Suprapubic skin (tissue), 4 donors: ENCODE measurements at regions not wholly inside any gene's neighbourhood (a gene's known extent, or its start where the extent isn't known, plus 50 kb on each side); places are given as distances from the start of the nearest gene placed in this dataset.

Experiments
- CTCF ChIP-seq, 2 donors: fragments of 200-600 bp in 1 of 2; fragments of 450-650 bp in 1 of 2; sonication (generic) in 1 of 2; IDR thresholded peaks; one replicate each; pipeline ENCODE4 v1.5.1; 2016 to 2019; ENCODE audit warnings: antibody characterized with exemption in 2 of 2, mild to moderate bottlenecking in 1 of 2, moderate library complexity in 1 of 2
- POLR2A ChIP-seq, 2 donors: fragments of 450-650 bp; IDR thresholded peaks; one replicate each; pipeline ENCODE4 v1.6.1; 2017; ENCODE audit warnings: antibody characterized with exemption in 2 of 2, mild to moderate bottlenecking in 2 of 2, moderate library complexity in 2 of 2
- POLR2AphosphoS5 ChIP-seq, 3 donors: sonication (generic); formaldehyde crosslinking; IDR thresholded peaks; one replicate each; pipeline ENCODE4 v1.6.1; 2017; ENCODE audit warnings: antibody characterized with exemption in 3 of 3

- TF ChIP-seq CTCF (IDR thresholded peaks at IDR 0.05): no peak
- TF ChIP-seq POLR2A (IDR thresholded peaks at IDR 0.05): no peak
- no peak for TF ChIP-seq POLR2AphosphoS5 (IDR thresholded peaks at IDR 0.05)
These were observed 62.2 kb upstream of the ATP1B1 start for GRCh38 chr1:169044296-169044695.
